Right atrium auricular region (tissue), 2 donors: ENCODE measurements at regions not wholly inside any gene's neighbourhood (a gene's known extent, or its start where the extent isn't known, plus 50 kb on each side); places are given as distances from the start of the nearest gene placed in this dataset.

ENCODE experiments used
- DNase-seq: peaks from one replicate; pipeline ENCODE4 v3.0.0-alpha.2; 2019; ENCODE audit warnings: low spot score
- H3K27ac ChIP-seq, 2 donors: fragments of 200-600 bp; sonication (generic); 1 replicate in 1 of 2; 2 replicates in 1 of 2; pipeline ENCODE4 v1.5.1; 2016 to 2019
- H3K27me3 ChIP-seq, 2 donors: fragments of 200-600 bp; sonication (generic); one replicate each; pipeline versions ENCODE4 v1.5.1 to v1.6.0; 2017 to 2019
- H3K36me3 ChIP-seq: fragments of 200-600 bp; sonication (generic); one replicate; pipeline ENCODE4 v1.5.1; 2016
- H3K4me1 ChIP-seq, 2 donors: fragments of 200-600 bp; sonication (generic); one replicate each; pipeline versions ENCODE4 v1.5.1 to v1.6.0; 2017 to 2019
- H3K4me3 ChIP-seq, 2 donors: fragments of 200-600 bp; sonication (generic); 1 replicate in 1 of 2; 2 replicates in 1 of 2; pipeline ENCODE4 v1.5.1; 2017 to 2019; ENCODE audit warnings: mild to moderate bottlenecking in 1 of 2, moderate library complexity in 1 of 2
- H3K9me3 ChIP-seq, 2 donors: fragments of 200-600 bp; sonication (generic); one replicate each; pipeline ENCODE4 v1.5.1; 2019
- TF ChIP-seq, protein P1 (sequence below), 2 donors: fragments of 200-600 bp; sonication (generic); IDR thresholded peaks; one replicate each; pipeline ENCODE4 v1.5.1; 2019; ENCODE audit warnings: antibody characterized with exemption in 2 of 2

DNA sequence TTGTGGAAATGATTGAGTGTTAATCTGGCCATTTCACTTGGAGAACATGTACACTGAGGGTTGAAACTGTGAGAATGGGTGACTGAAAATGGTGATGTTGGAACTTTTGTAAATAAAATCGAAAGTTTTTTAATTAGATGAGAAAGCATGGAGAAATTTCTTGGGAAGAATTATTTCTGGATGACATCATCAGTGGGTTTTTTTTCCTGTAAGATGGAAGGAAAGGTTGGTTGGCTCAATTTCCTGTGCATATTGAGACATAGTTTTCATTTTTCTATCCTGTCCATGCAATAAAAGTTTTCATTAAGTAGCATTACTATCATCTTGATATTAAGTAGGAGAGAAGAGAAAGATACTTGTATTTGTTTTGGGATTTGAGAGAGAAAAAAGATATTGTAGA is 120.6 kb upstream of the HTR2A start:
- peaks cover 0 to 8% of the 10 kb centered on the region in 2 donors for H3K9me3 ChIP-seq
- no peak overlapping the region for H3K4me3 ChIP-seq
- DNase-seq: no peak
- TF ChIP-seq, protein P1, sequence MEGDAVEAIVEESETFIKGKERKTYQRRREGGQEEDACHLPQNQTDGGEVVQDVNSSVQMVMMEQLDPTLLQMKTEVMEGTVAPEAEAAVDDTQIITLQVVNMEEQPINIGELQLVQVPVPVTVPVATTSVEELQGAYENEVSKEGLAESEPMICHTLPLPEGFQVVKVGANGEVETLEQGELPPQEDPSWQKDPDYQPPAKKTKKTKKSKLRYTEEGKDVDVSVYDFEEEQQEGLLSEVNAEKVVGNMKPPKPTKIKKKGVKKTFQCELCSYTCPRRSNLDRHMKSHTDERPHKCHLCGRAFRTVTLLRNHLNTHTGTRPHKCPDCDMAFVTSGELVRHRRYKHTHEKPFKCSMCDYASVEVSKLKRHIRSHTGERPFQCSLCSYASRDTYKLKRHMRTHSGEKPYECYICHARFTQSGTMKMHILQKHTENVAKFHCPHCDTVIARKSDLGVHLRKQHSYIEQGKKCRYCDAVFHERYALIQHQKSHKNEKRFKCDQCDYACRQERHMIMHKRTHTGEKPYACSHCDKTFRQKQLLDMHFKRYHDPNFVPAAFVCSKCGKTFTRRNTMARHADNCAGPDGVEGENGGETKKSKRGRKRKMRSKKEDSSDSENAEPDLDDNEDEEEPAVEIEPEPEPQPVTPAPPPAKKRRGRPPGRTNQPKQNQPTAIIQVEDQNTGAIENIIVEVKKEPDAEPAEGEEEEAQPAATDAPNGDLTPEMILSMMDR (IDR thresholded peaks at IDR 0.05): no peak
- no peaks in the 10 kb centered on the region for H3K4me1 ChIP-seq
- no peaks in the 10 kb centered on the region for H3K27me3 ChIP-seq
- no peak overlapping the region for H3K27ac ChIP-seq
- H3K36me3 ChIP-seq: no peaks in the 10 kb centered on the region

DNA sequence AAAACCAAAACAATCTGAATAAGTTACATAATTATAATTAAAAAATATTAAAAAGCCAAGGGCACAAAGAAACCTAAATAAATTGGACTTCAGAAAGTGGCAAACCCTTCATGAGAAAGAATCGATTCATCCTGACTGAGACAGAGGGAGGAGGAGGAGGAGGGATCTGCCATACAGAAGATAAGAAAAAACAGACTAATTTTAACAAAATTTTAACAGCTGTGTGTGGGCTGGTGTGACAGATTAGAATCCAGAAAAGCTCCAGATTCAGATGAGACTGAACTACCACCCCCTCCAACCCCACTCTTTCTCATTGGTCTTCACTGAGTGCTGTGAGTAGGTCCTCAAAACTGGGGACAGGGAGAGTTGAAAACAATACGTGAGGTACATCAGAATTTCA is 111.5 kb upstream of the HTR2A start:
- no peak for DNase-seq
- Histone ChIP-seq H3K27me3 (peaks cover 0 to 3% of the 10 kb centered on the region in 2 donors), H3K4me1 (no peaks in the 10 kb centered on the region), H3K36me3 (no peaks in the 10 kb centered on the region), H3K9me3 (no peaks in the 10 kb centered on the region), H3K4me3 (no peak overlapping the region), H3K27ac (no peak overlapping the region)
- TF ChIP-seq, protein P1 (IDR thresholded peaks at IDR 0.05): no peak

DNA sequence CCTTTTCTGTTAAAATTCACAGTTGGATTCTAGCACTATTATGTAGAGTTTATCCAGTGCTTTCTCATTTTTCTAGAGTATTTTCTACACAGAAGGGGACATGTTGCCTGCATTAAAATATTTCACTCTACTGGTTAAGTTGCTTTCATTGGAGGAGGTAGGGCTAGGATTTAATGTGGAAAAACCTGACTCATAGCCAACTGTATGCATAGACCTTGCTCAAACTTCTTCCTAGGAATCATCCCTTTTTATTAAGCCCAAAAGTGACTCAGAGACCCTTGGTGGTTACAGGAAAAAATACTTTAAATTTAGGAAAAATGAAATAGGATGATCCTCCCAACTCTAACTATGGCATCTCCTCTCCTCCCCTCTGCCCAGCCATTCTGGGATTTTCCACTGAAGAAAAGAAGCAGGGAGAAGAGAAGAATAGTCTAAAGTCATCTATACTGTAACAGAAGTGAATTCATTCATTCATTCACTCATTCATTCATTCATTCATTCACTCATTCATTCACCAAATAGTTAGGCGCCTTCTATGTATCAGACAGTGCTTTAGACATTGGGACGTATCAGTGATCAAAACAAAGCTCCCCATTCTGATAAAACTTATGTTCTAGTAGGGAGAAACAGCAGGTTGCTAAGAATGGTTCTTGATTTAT is 109.0 kb upstream of the HTR2A start:
- DNase-seq: no peak
- Histone ChIP-seq H3K4me1 (no peaks in the 10 kb centered on the region), H3K36me3 (no peaks in the 10 kb centered on the region), H3K9me3 (no peaks in the 10 kb centered on the region), H3K27ac (no peak overlapping the region), H3K27me3 (peaks cover 0 to 3% of the 10 kb centered on the region in 2 donors), H3K4me3 (no peak overlapping the region)
- TF ChIP-seq, protein P1 (IDR thresholded peaks at IDR 0.05): no peak

DNA sequence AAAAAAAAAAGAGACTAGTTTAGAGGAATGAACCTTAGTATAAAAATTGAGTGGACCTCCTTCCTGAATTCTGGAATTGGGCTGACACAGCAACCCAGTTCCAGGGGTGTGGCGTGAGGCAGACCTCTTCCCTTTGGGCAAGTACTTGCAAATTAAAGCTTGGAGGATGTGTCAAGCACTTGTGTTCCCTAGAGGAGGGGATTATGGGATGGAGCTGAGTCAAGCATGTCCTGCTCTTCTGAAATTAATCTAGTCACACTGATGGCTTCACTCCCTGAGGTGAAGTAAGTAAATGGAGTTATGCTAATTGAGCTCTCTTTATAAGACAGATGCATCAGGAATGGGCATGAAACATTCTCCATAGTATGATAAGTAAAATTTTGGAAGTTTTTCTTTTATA is 107.7 kb upstream of the HTR2A start:
- Histone ChIP-seq H3K9me3 (no peaks in the 10 kb centered on the region), H3K27ac (no peak overlapping the region), H3K27me3 (peaks cover 0 to 3% of the 10 kb centered on the region in 2 donors), H3K4me3 (no peak overlapping the region), H3K4me1 (no peaks in the 10 kb centered on the region), H3K36me3 (no peaks in the 10 kb centered on the region)
- TF ChIP-seq, protein P1 (IDR thresholded peaks at IDR 0.05): no peak
- DNase-seq: no peak

DNA sequence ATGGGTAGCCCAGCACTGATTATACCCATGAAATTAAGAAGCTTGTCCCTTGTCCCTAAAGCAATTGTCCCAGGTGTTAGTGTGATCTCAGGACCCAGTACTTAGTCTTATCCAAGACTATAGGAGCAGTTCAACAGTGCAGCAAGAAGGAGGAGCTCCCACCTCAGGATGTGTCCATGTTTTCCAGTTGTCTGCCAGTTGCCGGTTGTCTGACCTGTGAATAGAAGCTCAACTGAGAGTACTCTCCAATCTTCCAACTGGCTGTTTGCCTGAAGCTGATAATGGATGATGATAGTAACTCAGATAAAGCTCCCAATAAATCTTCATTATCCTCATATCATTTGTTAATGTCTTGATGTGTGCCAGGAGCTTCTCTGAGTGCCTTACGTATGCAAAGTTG is 107.2 kb upstream of the HTR2A start:
- Histone ChIP-seq H3K27ac (no peak overlapping the region), H3K27me3 (peaks cover 0 to 3% of the 10 kb centered on the region in 2 donors), H3K4me3 (no peak overlapping the region), H3K9me3 (no peaks in the 10 kb centered on the region), H3K4me1 (no peaks in the 10 kb centered on the region), H3K36me3 (no peaks in the 10 kb centered on the region)
- no peak for DNase-seq
- TF ChIP-seq, protein P1 (IDR thresholded peaks at IDR 0.05): no peak

DNA sequence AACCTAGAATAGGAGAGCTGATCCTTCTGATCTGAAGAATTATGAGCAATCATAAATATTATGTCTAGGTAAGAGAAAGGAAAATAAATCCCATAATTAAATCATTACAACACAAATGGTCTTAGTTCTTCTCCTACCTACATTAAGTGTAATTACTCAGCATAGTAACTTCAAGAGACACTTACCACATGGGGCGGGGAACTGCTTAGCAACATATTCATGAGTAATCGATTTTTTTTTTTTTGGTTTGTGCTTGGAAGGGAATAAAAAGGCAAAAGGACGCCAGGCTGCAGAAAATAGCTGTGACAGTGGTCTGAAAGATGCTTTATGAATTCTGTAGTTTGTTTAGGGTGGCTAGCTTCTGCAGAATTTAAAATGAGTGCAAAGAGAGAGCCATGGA is 103.3 kb upstream of the HTR2A start:
- no peak for DNase-seq
- Histone ChIP-seq H3K36me3 (no peaks in the 10 kb centered on the region), H3K27me3 (no peaks in the 10 kb centered on the region), H3K9me3 (no peaks in the 10 kb centered on the region), H3K27ac (no peak overlapping the region), H3K4me3 (no peak overlapping the region), H3K4me1 (no peaks in the 10 kb centered on the region)
- TF ChIP-seq, protein P1 (IDR thresholded peaks at IDR 0.05): no peak
